Mesodermal cell (in vitro differentiated cells): ENCODE measurements at regions not wholly inside any gene's neighbourhood (a gene's known extent, or its start where the extent isn't known, plus 50 kb on each side); places are given as distances from the start of the nearest gene placed in this dataset.

Source experiments
- H3K27ac ChIP-seq: 2 replicates; pipeline ENCODE4 v1.7.0; 2013; ENCODE audit warnings: mild to moderate bottlenecking, low read depth, low read length, moderate library complexity; ENCODE audit not compliant: severe bottlenecking
- H3K36me3 ChIP-seq: 2 replicates; pipeline ENCODE4 v1.7.1; 2013; ENCODE audit warnings: mild to moderate bottlenecking, low read length, moderate library complexity; ENCODE audit not compliant: control insufficient read depth, insufficient read depth
- H3K4me1 ChIP-seq: one replicate; pipeline ENCODE4 v1.7.1; 2013; ENCODE audit warnings: mild to moderate bottlenecking, low read length; ENCODE audit not compliant: insufficient read depth, control insufficient read depth, poor library complexity, severe bottlenecking
- H3K4me3 ChIP-seq: 2 replicates; pipeline ENCODE4 v1.7.0; 2013; ENCODE audit warnings: low read length, control low read depth, mild to moderate bottlenecking; ENCODE audit not compliant: insufficient read depth, poor library complexity, severe bottlenecking; ENCODE audit errors: extremely low read depth
- H3K9me3 ChIP-seq: 2 replicates; pipeline ENCODE4 v1.7.1; 2013; ENCODE audit warnings: mild to moderate bottlenecking, low read length, moderate library complexity; ENCODE audit not compliant: control insufficient read depth
- WGBS, 2 experiments: methylation state at CpG; one replicate each; pipeline ENCODE4 v1.1.5; 2013; ENCODE audit warnings: missing lambda C conversion rate in 2 of 2; ENCODE audit not compliant: insufficient coverage in 2 of 2; 5-methylcytosine and 5-hydroxymethylcytosine counted together

GRCh38 chr10:130498042-130498441 lies 361.9 kb downstream of the GLRX3 start:
- 82 to 90% methylated on average over 5 to 6 of the region's 7 CpGs for WGBS, 2 experiments
- no peaks in the 10 kb centered on the region for H3K4me1 ChIP-seq

DNA sequence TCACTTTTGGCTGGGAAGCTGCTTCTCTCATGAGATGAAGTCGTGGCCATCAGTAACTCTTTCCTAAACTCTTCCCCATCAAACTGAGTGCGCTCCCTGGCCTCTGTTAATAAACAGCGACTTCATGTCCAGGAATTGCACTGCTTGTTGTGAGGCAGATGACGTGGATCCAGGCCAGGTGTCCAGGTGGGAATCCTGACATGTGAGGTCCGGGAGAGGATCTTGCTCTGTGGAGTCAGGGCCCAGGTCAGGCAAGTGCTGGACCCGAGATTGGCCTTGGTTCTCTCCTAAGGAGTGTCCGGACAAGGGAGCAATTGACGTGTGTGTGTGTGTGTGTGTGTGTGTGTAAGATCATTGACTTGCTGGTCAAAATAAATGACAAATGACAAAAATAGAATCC lies 362.7 kb downstream of the GLRX3 start:
- Histone ChIP-seq H3K9me3 (no peaks in the 10 kb centered on the region), H3K4me3 (no peak overlapping the region), H3K27ac (no peak overlapping the region), H3K36me3 (no peaks in the 10 kb centered on the region), H3K4me1 (no peaks in the 10 kb centered on the region)
- WGBS, 2 experiments: 86 to 90% methylated on average over 4 to 6 of the region's 8 CpGs

More at GRCh38 chr10:130498042-130498441, 361.9 kb downstream of the GLRX3 start:
- H3K4me3 ChIP-seq: no peak overlapping the region
- no peaks in the 10 kb centered on the region for H3K36me3 ChIP-seq
- no peaks in the 10 kb centered on the region for H3K9me3 ChIP-seq
- H3K27ac ChIP-seq: no peak overlapping the region

DNA sequence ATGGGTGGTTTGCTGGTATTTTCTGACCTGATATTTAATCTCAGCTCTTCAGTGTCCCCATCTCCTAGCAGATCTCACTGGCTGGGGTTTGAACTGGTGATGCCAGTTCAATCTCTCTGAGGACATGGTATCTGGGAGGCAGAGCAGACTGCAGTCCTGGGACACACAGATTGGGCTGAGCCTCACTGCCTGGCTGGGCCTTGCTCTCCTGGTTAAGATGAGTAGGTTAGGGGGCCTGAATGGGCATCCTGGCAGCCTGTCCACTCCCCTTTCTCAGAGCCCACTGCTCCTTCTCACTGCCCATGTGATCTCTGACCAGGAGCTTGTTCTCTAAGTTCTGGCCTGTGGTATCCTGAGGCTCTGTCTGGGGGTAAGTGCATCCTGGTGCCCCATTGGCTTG lies 363.4 kb downstream of the GLRX3 start:
- Histone ChIP-seq H3K36me3 (no peaks in the 10 kb centered on the region), H3K9me3 (no peaks in the 10 kb centered on the region)

DNA sequence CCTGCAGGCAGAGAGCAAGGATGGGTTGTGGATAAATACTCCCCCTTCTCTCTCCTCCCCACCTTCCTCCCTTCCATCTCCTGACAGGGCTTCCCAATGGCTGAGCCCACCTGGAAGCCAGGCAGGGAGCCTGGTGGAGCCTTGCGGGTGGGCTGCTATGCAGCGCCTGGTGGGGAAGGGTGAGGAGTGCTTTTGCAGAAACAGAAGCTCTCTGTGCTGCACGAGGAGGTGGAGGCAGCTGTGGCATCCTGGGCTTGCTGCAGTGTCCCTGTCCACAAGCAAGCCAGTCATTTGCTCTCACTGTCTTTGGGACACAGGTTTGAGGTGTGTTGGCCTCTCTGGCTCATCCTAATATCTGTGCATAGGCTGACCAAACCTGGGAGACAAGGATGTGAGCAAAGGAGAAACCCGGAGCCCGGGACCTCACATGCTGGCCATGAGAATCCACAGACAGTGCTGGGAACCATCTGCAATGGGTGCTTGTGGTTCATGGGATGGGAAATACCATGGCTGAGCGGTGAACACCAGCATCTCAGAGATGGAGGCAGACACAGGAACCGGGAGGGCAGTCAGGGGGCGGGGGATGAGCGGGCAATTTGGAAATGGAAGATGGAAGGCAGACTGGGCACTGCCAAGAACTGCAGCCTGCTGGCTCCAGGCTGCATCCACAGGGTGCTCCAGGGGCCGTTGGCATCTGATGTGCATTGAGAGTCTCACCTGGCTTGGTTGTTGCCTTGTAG lies 364.2 kb downstream of the GLRX3 start:
- Histone ChIP-seq H3K36me3 (no peaks in the 10 kb centered on the region), H3K4me1 (no peaks in the 10 kb centered on the region), H3K9me3 (no peaks in the 10 kb centered on the region), H3K4me3 (no peak overlapping the region), H3K27ac (no peak overlapping the region)
- 89% methylated on average over 9 to 10 of the region's 10 CpGs for WGBS, 2 experiments

More for the DNA sequence above, 363.4 kb downstream of the GLRX3 start:
- Histone ChIP-seq H3K4me3 (no peak overlapping the region), H3K4me1 (no peaks in the 10 kb centered on the region), H3K27ac (no peak overlapping the region)

GRCh38 chr10:130507461-130507860 lies 371.3 kb downstream of the GLRX3 start:
- no peak overlapping the region for H3K27ac ChIP-seq
- no peaks in the 10 kb centered on the region for H3K9me3 ChIP-seq
- H3K4me3 ChIP-seq: no peak overlapping the region
- 65 to 81% methylated on average over 4 of the region's 5 CpGs for WGBS, 2 experiments
- no peaks in the 10 kb centered on the region for H3K36me3 ChIP-seq
- H3K4me1 ChIP-seq: no peaks in the 10 kb centered on the region

GRCh38 chr10:130509881-130510689 lies 373.9 kb downstream of the GLRX3 start:
- Histone ChIP-seq H3K4me3 (no peak overlapping the region), H3K27ac (no peak overlapping the region), H3K36me3 (no peaks in the 10 kb centered on the region), H3K9me3 (no peaks in the 10 kb centered on the region), H3K4me1 (no peaks in the 10 kb centered on the region)
- 85 to 87% methylated on average over 14 to 22 of the region's 25 CpGs for WGBS, 2 experiments

DNA sequence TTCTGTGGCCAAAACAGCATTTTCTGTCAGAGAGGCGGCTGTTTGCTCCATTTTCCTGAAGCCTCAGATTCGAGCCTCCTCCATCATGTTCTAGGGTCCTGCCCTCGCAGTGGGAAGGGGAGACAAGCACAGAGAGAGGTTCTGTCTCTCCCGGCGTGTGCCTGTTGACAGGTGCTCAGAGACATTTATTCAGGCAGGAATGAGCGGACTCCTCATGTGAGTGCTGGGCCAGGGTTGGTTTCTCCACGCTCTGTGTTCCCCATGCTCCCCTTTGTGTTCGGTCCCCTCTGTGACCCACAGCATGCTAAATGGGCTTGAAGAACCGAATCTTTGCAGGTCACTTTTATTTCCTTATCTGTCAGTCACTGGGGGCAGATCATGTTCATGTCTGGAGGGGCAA lies 374.6 kb downstream of the GLRX3 start:
- Histone ChIP-seq H3K4me3 (no peak overlapping the region), H3K36me3 (no peaks in the 10 kb centered on the region), H3K9me3 (no peaks in the 10 kb centered on the region), H3K4me1 (no peaks in the 10 kb centered on the region), H3K27ac (no peak overlapping the region)
- WGBS, 2 experiments: 84 to 87% methylated on average over 6 to 7 of the region's 9 CpGs

GRCh38 chr10:130511766-130512165 lies 375.6 kb downstream of the GLRX3 start:
- no peaks in the 10 kb centered on the region for H3K36me3 ChIP-seq
- H3K27ac ChIP-seq: no peak overlapping the region
- H3K4me3 ChIP-seq: no peak overlapping the region
- H3K4me1 ChIP-seq: no peaks in the 10 kb centered on the region
- no peaks in the 10 kb centered on the region for H3K9me3 ChIP-seq
- WGBS, 2 experiments: 76 to 87% methylated on average over 8 to 10 of the region's 10 CpGs

GRCh38 chr10:130512936-130513335 lies 376.7 kb downstream of the GLRX3 start:
- 57% methylated on average over 1 of the region's 1 CpG; no CpG with 5 or more reads in 1 of the 2 experiments for WGBS, 2 experiments
- H3K4me3 ChIP-seq: no peak overlapping the region
- H3K27ac ChIP-seq: no peak overlapping the region
- no peaks in the 10 kb centered on the region for H3K9me3 ChIP-seq
- H3K36me3 ChIP-seq: no peaks in the 10 kb centered on the region
- no peaks in the 10 kb centered on the region for H3K4me1 ChIP-seq

- no peaks in the 10 kb centered on the region for H3K36me3 ChIP-seq
- H3K27ac ChIP-seq: no peak overlapping the region
- H3K4me3 ChIP-seq: no peak overlapping the region
- no peaks in the 10 kb centered on the region for H3K9me3 ChIP-seq
- WGBS, 2 experiments: 72 to 95% methylated on average over 6 to 10 of the region's 13 CpGs
- no peaks in the 10 kb centered on the region for H3K4me1 ChIP-seq
Measured at GRCh38 chr10:130513686-130514476, 377.7 kb downstream of the GLRX3 start.
